Activated naive CD4-positive, alpha-beta T cell treated with anti-CD3 and anti-CD28 coated beads, Interleukin-2, amount 50 U/mL, for 72 hours (primary cell): ENCODE measurements at regions not wholly inside any gene's neighbourhood (a gene's known extent, or its start where the extent isn't known, plus 50 kb on each side); places are given as distances from the start of the nearest gene placed in this dataset.
"Not testable (repeated sequence)": the region's sequence is repeated elsewhere in the genome, so short reads cannot be mapped to it uniquely, and the experiment has no call there.

ENCODE experiments used
- ATAC-seq, 2 donors: fragments of 150-1000 bp; cut with Tn5 transposase; 2 replicates each; pipeline ENCODE4 v1.10.0; 2021; ENCODE audit warnings: mild to moderate bottlenecking in 2 of 2, moderate library complexity in 2 of 2
- DNase-seq, 2 donors: peaks; one replicate each; pipeline ENCODE4 v3.0.0; 2021 to 2022; ENCODE audit warnings: low spot score in 2 of 2
- H3K27ac Mint-ChIP-seq, 2 donors: one replicate each; pipeline ENCODE4 v1.8.0; 2022; ENCODE audit warnings: mild to moderate bottlenecking in 2 of 2, mixed read lengths in 2 of 2
- H3K36me3 Mint-ChIP-seq, 2 donors: one replicate each; pipeline ENCODE4 v1.8.0; 2022; ENCODE audit warnings: mixed read lengths in 2 of 2
- H3K9me3 Mint-ChIP-seq, 2 donors: one replicate each; pipeline ENCODE4 v1.8.0; 2022; ENCODE audit warnings: mixed read lengths in 2 of 2

GRCh38 chr4:71841336-71841735, 57.5 kb upstream of the GC start:
- ATAC-seq (no peak), DNase-seq (no peak)
- Mint-ChIP-seq H3K36me3 (no peaks in the 10 kb centered on the region), H3K9me3 (no peaks in the 10 kb centered on the region), H3K27ac (no peak overlapping the region)

DNA sequence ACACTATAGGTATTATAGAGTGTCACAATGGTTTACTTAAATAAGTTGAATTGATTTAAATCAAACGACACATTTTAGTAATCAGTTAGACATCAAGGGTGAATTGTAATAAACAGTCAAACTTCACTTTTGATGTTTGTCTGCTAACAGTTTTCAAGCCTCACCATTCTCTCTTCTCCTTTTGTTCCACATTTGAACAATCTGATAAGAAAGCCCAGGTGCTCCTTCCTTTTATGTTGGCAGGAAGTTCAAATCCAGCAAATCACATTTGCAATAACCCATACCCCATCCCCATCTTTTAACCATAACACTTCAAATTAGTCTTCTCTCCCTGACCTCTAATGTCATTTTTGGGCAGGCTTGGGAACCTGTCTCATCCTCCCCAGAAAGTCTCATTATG, 63.4 kb upstream of the GC start:
- no peaks in the 10 kb centered on the region for H3K36me3 Mint-ChIP-seq
- H3K27ac Mint-ChIP-seq, result no peak overlapping the region
- DNase-seq (no peak), ATAC-seq (no peak)
- no peaks in the 10 kb centered on the region for H3K9me3 Mint-ChIP-seq

- no peaks in the 10 kb centered on the region for H3K36me3 Mint-ChIP-seq
- peaks cover 12 to 13% of the 10 kb centered on the region in 2 donors for H3K9me3 Mint-ChIP-seq
- H3K27ac Mint-ChIP-seq, result no peak overlapping the region
- no peak for ATAC-seq
- no peak for DNase-seq
Observed at GRCh38 chr4:71855944-71856343, 72.1 kb upstream of the GC start.

DNA sequence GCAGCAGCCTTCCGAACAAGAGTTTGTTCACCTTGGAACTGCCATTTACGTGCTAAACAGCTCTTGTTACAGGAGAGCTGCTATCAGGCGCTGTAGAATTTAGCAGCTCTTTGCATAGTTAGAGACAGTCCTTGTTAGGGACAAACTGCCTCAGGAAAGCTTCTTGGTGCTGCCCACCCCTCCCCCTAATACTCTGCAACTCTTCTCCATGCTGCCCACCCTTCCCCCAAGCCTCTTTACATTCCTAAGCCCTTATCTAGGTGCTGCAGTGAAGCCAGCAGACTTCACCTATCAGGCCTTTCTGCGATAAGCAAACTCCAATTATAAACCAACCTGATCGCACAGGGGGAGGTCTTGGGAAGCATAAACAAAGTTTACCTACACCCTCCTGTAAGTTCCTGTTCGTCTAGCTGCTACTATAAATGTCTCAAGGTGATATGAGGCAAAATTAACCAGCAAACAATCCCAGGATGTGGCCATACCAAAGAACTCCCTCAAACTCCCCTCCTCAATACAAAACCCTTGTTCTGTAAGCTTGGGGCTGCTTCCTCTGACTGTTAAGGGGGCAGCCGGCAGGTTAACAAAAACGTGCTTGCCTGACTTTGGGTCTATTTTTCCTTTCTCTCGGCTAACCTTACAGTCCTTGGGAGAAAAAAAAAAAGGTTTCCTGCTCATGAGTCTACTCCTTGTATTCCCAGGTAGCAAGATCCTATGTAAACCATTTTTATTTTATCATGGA, 74.0 kb upstream of the GC start:
- no peak for DNase-seq
- ATAC-seq, result no peak
- Mint-ChIP-seq H3K9me3 (peaks cover 8 to 9% of the 10 kb centered on the region in 2 donors), H3K36me3 (no peaks in the 10 kb centered on the region), H3K27ac (no peak overlapping the region)

- Mint-ChIP-seq H3K27ac (no peak overlapping the region), H3K36me3 (peaks cover 0 to 4% of the 10 kb centered on the region in 2 donors), H3K9me3 (peaks cover 4 to 7% of the 10 kb centered on the region in 2 donors)
- no peak for ATAC-seq
- DNase-seq, result no peak
Observed at GRCh38 chr4:71860643-71861042, 76.8 kb upstream of the GC start.

GRCh38 chr4:71862315-71862714, 78.4 kb upstream of the GC start:
- ATAC-seq, result no peak

GRCh38 chr4:71863457-71863856, 79.6 kb upstream of the GC start:
- H3K9me3 Mint-ChIP-seq, result peaks cover 4 to 7% of the 10 kb centered on the region in 2 donors
- H3K27ac Mint-ChIP-seq, result no peak overlapping the region
- peaks cover 0 to 4% of the 10 kb centered on the region in 2 donors for H3K36me3 Mint-ChIP-seq
- DNase-seq (no peak), ATAC-seq (no peak)

More at GRCh38 chr4:71862315-71862714, 78.4 kb upstream of the GC start:
- Mint-ChIP-seq H3K27ac (no peak overlapping the region), H3K9me3 (peaks cover 4 to 7% of the 10 kb centered on the region in 2 donors), H3K36me3 (peaks cover 0 to 4% of the 10 kb centered on the region in 2 donors)
- no peak for DNase-seq

DNA sequence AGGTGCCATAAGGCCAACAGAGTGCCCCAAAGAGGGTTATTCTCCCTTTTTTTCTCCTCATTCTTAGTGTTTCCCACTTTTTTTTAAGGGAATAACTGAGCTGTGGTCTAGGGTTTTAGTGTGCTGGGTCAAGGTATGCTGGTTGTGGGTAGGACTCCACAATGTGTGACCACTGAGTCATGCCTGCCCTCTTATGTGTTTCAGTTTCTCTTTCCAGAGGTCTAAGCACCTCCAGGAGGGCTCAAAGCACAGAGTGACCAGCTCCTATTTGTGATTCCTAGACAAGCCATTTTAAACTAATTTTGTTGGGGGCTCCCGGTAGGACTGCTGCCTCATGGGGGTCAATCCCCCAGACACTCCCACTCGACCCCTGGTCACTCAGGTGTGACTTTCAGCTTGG, 80.5 kb upstream of the GC start:
- DNase-seq, result no peak
- peaks cover 0 to 4% of the 10 kb centered on the region in 2 donors for H3K36me3 Mint-ChIP-seq
- no peak overlapping the region for H3K27ac Mint-ChIP-seq
- no peak for ATAC-seq
- H3K9me3 Mint-ChIP-seq, result peaks cover 4 to 7% of the 10 kb centered on the region in 2 donors

DNA sequence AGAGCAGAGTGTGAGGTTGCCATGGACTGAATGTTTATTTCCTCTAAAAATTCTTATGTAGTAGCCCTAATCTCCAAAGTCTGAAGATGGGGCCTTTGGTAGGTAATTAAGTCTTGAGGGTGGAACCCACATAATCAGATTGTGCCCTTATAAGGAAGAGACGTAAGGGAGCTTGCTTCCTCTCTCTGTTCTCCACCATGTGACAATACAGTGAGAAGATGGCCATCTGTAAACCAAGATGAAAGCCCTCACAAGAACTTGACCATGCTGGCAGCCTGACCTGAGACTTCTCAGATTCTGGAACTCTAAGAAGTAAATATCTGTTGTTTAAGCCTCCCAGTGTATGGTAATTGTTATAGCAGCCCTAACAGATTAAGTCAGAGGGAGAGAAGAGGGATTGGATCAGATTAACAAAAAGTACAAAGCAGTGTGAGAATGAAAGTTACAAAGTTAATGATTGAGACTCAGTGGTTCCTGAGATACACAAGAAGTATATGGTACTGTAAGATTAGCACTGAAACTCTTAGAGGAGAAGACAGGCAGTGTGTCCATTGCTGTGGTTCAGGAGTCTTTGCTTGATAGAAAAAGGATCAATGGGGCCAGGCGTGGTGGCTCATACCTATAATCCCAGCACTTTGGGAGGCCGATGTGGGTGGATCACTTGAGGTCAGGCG, 82.5 kb upstream of the GC start:
- peaks cover 0 to 4% of the 10 kb centered on the region in 2 donors for H3K36me3 Mint-ChIP-seq
- peaks cover 0 to 4% of the 10 kb centered on the region in 2 donors for H3K9me3 Mint-ChIP-seq
- DNase-seq (no peak), ATAC-seq (no peak)
- no peak overlapping the region for H3K27ac Mint-ChIP-seq

DNA sequence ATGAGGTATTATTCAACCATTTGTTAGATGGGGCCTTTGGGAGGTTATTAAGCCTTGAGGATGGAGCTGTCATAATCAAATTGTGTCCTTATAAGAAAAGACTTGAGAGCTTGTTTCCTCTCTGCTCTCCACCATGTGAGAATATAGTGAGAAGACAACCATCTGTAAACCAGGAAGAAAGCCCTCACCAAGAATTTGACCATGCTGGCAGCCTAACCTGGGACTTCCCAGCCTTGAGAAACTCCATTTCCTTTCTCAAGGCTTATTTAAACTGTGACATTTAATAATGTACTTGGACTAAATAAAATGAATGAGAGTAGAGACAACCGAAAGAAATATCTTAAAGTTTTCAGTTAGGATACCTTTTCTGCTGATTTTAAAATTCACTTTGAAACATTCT, 83.7 kb upstream of the GC start:
- Mint-ChIP-seq H3K27ac (no peak overlapping the region), H3K36me3 (peaks cover 0 to 4% of the 10 kb centered on the region in 2 donors), H3K9me3 (peaks cover 0 to 4% of the 10 kb centered on the region in 2 donors)
- ATAC-seq (no peak), DNase-seq (no peak)

DNA sequence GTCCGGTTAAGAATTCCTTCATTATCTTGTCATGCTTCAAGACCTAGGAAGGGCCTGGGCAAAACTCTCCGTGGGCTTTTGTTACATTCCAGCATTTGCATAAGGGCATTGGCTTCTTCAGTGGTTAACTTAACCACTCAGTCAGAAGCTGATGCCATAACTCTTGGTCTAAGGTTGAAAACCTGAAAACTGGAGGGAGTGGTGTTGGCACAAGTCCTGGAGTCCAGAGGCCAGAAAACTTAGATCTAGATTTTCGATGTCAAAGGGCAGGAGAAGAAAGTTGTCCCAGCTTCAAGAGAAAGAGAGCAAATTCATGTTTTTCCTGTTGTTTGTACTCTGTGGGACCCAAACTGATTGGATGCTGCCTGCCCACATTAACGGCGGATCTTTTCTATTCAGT, 86.6 kb upstream of the GC start:
- no peak overlapping the region for H3K27ac Mint-ChIP-seq
- no peaks in the 10 kb centered on the region for H3K36me3 Mint-ChIP-seq
- no peaks in the 10 kb centered on the region for H3K9me3 Mint-ChIP-seq
- ATAC-seq (no peak), DNase-seq (no peak)

DNA sequence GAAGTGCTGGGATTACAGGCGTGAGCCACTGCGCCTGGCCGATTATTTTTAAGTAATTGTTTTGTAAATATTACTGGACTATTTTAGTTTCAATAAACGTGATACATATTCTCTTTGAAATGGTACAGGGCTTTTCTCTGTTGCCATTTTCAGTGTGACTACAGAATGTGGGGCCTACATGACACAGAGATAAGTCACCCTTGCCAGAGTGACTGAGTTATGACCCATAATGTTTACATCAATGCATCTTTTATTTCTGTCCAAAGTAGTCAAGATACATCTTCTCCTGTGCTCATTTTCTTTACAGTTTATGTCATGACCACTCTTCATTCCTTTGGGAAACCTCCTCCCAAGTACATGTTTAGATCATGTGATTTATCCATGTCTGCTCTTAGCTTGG, 88.3 kb upstream of the GC start:
- ATAC-seq (no peak), DNase-seq (no peak)
- H3K36me3 Mint-ChIP-seq, result no peaks in the 10 kb centered on the region
- no peak overlapping the region for H3K27ac Mint-ChIP-seq
- peaks cover 5 to 6% of the 10 kb centered on the region in 2 donors for H3K9me3 Mint-ChIP-seq

- H3K36me3 Mint-ChIP-seq, result no peaks in the 10 kb centered on the region
- no peak overlapping the region for H3K27ac Mint-ChIP-seq
- H3K9me3 Mint-ChIP-seq, result peaks cover 5 to 6% of the 10 kb centered on the region in 2 donors
- ATAC-seq, result no peak
- no peak for DNase-seq
Observed at GRCh38 chr4:71872767-71873415, 89.0 kb upstream of the GC start.

DNA sequence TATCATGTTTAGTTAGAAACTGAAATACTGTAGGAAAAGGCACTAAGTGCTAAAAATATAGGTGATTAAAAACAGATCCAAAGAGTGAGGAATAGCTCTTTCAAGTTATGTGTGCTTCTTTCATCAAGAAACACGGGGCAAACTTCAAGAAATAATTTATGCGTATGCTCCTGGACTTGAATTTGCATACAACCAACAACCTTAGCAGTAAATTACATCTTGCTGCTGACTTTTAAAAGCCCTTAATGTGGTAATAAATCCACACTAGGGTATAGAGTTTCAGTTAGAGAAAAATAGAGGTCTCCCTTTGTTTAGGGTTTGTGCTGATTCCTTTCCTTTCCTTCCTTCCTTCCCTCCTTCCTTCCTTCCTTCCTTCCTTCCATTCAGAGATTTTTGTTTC, 94.5 kb upstream of the GC start:
- no peak overlapping the region for H3K27ac Mint-ChIP-seq
- peaks cover 5 to 6% of the 10 kb centered on the region in 2 donors for H3K9me3 Mint-ChIP-seq
- DNase-seq (no peak), ATAC-seq (no peak)
- H3K36me3 Mint-ChIP-seq, result no peaks in the 10 kb centered on the region

- Mint-ChIP-seq H3K27ac (no peak overlapping the region), H3K36me3 (no peaks in the 10 kb centered on the region), H3K9me3 (no peaks in the 10 kb centered on the region)
- DNase-seq (no peak), ATAC-seq (no peak)
Observed at GRCh38 chr4:71882113-71882841, 98.4 kb upstream of the GC start.

GRCh38 chr4:71900366-71900765, 116.5 kb upstream of the GC start:
- not testable (repeated sequence) for H3K36me3 Mint-ChIP-seq, DNase-seq, H3K27ac Mint-ChIP-seq, ATAC-seq, H3K9me3 Mint-ChIP-seq

DNA sequence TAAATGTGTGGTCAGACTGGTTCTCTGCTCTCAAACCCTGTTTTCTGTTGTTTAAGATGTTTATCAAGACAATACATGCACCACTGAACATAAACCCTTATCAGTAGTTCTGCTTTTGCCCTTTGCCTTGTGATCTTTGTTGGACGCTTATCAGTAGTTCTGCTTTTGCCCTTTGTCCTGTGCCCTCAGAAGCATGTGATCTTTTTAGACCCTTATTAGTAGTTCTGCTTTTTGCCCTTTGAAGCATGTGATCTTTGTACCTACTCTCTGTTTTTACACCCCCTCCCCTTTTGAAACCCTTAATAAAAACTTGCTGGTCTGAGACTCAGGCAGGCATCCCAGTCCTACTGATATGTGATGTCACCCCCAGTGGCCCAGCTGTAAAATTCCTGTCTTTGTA, 121.7 kb upstream of the GC start:
- not testable (repeated sequence) for DNase-seq, H3K9me3 Mint-ChIP-seq, H3K36me3 Mint-ChIP-seq, H3K27ac Mint-ChIP-seq, ATAC-seq
